Esophagus muscularis mucosa (tissue), 4 donors: ENCODE measurements at regions not wholly inside any gene's neighbourhood (a gene's known extent, or its start where the extent isn't known, plus 50 kb on each side); places are given as distances from the start of the nearest gene placed in this dataset.

Experiments used
- DNase-seq: peaks from one replicate; pipeline ENCODE4 v3.0.0-alpha.2; 2017; ENCODE audit errors: extremely low spot score
- H3K27ac ChIP-seq, 4 donors: fragments of 200-600 bp; sonication (generic); replicated peaks in 1 of 4; 1 replicate in 3 of 4; 2 replicates in 1 of 4; pipeline ENCODE4 v1.5.1; 2016 to 2019; ENCODE audit warnings: mild to moderate bottlenecking in 1 of 4
- H3K27me3 ChIP-seq, 4 donors: fragments of 200-600 bp; sonication (generic); one replicate each; pipeline versions ENCODE4 v1.5.1 to v1.6.0; 2016 to 2019
- H3K36me3 ChIP-seq, 4 donors: fragments of 200-600 bp; sonication (generic); one replicate each; pipeline ENCODE4 v1.5.1; 2016 to 2019
- H3K4me1 ChIP-seq, 4 donors: fragments of 200-600 bp; sonication (generic); one replicate each; pipeline ENCODE4 v1.5.1; 2016 to 2019
- H3K4me3 ChIP-seq, 4 donors: fragments of 200-600 bp; sonication (generic); 1 replicate in 2 of 4; 2 replicates in 2 of 4; pipeline ENCODE4 v1.5.1; 2016 to 2019; ENCODE audit warnings: mild to moderate bottlenecking in 4 of 4, moderate library complexity in 1 of 4
- H3K9me3 ChIP-seq, 4 donors: fragments of 200-600 bp; sonication (generic); 1 replicate in 3 of 4; 2 replicates in 1 of 4; pipeline ENCODE4 v1.5.1; 2016 to 2019
- CTCF ChIP-seq, 3 experiments: fragments of 200-600 bp in 2 of 3; fragments of 450-650 bp in 1 of 3; sonication (generic) in 2 of 3; IDR thresholded peaks; one replicate each; pipeline ENCODE4 v1.5.1; 2017 to 2019; ENCODE audit warnings: antibody characterized with exemption in 3 of 3, mild to moderate bottlenecking in 2 of 3, moderate library complexity in 1 of 3
- EP300 ChIP-seq: sonication (generic); formaldehyde crosslinking; IDR thresholded peaks from one replicate; pipeline ENCODE4 v1.6.1; 2017; ENCODE audit warnings: antibody characterized with exemption
- POLR2A ChIP-seq: fragments of 450-650 bp; IDR thresholded peaks from one replicate; pipeline ENCODE4 v1.6.1; 2017; ENCODE audit warnings: antibody characterized with exemption, moderate library complexity, mild to moderate bottlenecking, low read depth
- POLR2AphosphoS5 ChIP-seq, 2 donors: sonication (generic); formaldehyde crosslinking; IDR thresholded peaks; one replicate each; pipeline ENCODE4 v1.6.1; 2017; ENCODE audit warnings: antibody characterized with exemption in 2 of 2
- WGBS: methylation state at CpG from one replicate; pipeline ENCODE4 v1.1.5; 2018; 5-methylcytosine and 5-hydroxymethylcytosine counted together
- intact Hi-C: fragments of 100-400 bp; cut with DNase I; formaldehyde crosslinking; loops from one replicate; pipeline ENCODE4 v1.15.1; 2023

DNA sequence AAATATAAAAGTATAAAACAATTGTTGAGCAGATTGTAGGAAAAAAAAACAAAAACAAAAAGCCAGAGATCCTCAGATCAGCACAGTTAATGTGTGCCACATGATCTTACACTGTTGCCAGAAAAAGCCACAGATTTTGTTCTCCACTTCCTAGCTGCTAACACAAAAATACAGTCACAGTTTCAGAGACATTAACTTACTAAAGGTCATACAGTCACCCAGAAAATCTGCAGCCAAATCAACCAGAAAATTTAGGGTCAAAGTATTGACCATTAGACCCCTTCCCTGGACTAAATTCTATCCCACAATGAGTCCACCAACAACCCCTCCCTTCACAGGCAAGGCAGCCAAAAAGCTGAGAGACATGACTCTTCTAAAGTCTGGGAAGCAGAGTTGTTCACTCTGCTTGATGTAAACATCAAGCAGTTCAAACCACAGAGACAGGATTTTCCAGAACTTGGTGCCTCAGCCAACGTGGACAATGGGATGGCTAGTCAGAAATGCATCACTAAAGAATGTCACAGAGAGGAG lies 59.1 kb downstream of the SST start:
- no peak for DNase-seq
- no peaks in the 10 kb centered on the region for H3K9me3 ChIP-seq
- no peak overlapping the region for H3K27ac ChIP-seq

GRCh38 chr3:187594272-187594671 lies 75.9 kb downstream of the SST start:
- intact Hi-C loops, result no loop called here
- Histone ChIP-seq H3K4me1 (no peaks in the 10 kb centered on the region), H3K36me3 (no peaks in the 10 kb centered on the region), H3K27ac (no peak overlapping the region), H3K4me3 (no peak overlapping the region), H3K27me3 (no peaks in the 10 kb centered on the region), H3K9me3 (no peaks in the 10 kb centered on the region)
- TF ChIP-seq CTCF (IDR thresholded peaks at IDR 0.05), result no peak
- no peak for TF ChIP-seq POLR2A
- no peak for TF ChIP-seq POLR2AphosphoS5 (IDR thresholded peaks at IDR 0.05)
- DNase-seq, result peak; percentile 60
- WGBS, result 42% methylated on average over 2 of the region's 2 CpGs

More for the DNA sequence above, 59.1 kb downstream of the SST start:
- H3K27me3 ChIP-seq, result peaks cover 0 to 10% (median 0%) of the 10 kb centered on the region in 4 donors
- TF ChIP-seq POLR2A (no peak), EP300 (no peak), CTCF (IDR thresholded peaks at IDR 0.05) (no peak), POLR2AphosphoS5 (IDR thresholded peaks at IDR 0.05) (no peak)
- H3K36me3 ChIP-seq, result no peaks in the 10 kb centered on the region
- no peak overlapping the region for H3K4me3 ChIP-seq
- 0% methylated on average over 1 of the region's 1 CpG for WGBS
- H3K4me1 ChIP-seq, result peaks cover 0 to 8% (median 0%) of the 10 kb centered on the region in 4 donors
- intact Hi-C loops, result no loop called here

DNA sequence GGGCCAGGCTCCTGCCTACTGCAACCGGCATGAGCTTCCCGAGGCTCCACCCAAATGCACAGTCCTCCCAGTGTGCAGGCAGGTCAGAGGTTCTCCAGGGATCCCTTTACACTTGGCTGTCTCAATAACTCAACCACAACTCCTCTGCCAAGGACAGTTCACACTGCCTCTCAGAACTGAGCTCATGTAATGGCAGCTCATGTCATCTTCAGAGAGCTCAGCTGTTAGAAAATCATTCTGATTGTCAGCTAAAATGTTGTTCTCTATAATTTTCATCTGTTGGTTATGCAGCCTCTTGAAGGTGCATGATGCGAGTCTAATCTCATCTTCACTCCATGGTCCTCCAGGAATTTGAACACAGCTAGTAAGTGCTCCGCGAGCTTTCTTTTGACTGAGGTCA lies 76.7 kb downstream of the SST start:
- H3K27me3 ChIP-seq, result no peaks in the 10 kb centered on the region
- H3K27ac ChIP-seq, result no peak overlapping the region
- WGBS, result 77% methylated on average over 5 of the region's 5 CpGs
- no peaks in the 10 kb centered on the region for H3K4me1 ChIP-seq
- no peak for DNase-seq
- no peak overlapping the region for H3K4me3 ChIP-seq
- H3K36me3 ChIP-seq, result no peaks in the 10 kb centered on the region
- H3K9me3 ChIP-seq, result no peaks in the 10 kb centered on the region
- TF ChIP-seq EP300, result no peak
- TF ChIP-seq POLR2A, result no peak
- no peak for TF ChIP-seq CTCF (IDR thresholded peaks at IDR 0.05)
- TF ChIP-seq POLR2AphosphoS5 (IDR thresholded peaks at IDR 0.05), result no peak
- intact Hi-C loops, result no loop called here

DNA sequence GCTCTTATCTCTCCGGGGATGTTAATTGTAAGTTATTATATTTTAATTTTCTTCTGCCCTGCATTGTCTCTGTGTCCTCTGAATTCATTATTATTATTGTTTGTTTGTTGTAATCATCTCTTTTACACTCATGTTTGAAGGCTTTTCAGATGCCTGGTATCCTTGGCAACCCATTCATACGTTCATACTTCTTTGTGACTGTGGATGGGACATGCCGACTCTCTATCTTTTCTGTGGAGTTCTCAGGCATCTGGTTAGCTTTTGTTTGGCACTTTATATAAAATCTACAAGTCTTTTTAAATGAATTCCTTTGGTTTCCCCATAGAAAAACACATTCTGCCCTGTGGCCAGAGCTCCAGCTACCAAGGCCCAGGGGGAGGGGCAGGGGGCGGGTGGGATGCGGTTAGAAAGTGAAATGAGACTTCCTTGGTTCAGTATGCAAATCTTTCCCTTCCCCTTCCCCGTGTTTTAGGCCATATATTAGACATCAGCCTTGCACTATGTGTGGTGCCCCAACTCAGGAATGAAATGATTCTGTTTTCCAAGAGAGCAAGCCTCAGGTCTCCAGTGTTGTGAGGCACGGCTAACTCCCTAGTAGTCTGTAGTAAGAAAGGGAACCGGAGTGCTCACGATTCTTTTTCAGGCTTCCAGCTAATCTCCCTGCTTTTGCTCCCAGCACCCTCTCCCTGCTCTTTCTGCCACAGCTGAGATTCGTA lies 79.2 kb downstream of the SST start:
- WGBS, result 49% methylated on average over 10 of the region's 10 CpGs
- H3K4me1 ChIP-seq, result no peaks in the 10 kb centered on the region
- H3K27me3 ChIP-seq, result no peaks in the 10 kb centered on the region
- no peak overlapping the region for H3K4me3 ChIP-seq
- no peak for DNase-seq
- no peaks in the 10 kb centered on the region for H3K9me3 ChIP-seq
- no peaks in the 10 kb centered on the region for H3K36me3 ChIP-seq
- TF ChIP-seq POLR2A (no peak), POLR2AphosphoS5 (IDR thresholded peaks at IDR 0.05) (no peak), CTCF (IDR thresholded peaks at IDR 0.05) (no peak), EP300 (no peak)
- no peak overlapping the region for H3K27ac ChIP-seq
- intact Hi-C loops, result no loop called here

DNA sequence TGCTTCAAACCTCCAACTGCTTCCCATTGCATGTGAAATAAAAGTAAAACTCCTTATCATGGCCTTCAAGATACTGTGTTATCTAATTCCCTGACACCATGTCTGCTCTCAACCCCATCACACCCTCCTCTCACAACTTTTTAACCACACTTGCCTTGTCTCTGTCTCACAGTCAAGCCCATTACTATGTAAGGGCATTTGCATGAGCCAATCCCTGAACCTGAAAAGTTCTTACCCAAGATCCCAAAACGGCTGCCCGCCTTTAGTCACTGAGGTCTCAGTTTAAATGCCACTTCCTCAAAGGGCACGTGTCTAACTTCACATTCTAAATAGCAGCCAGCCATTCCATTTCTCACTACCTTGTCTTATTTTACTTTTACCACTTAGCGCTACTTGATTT lies 83.1 kb downstream of the SST start:
- intact Hi-C loops, result no loop called here
- WGBS, result 80% methylated on average over 4 of the region's 4 CpGs

More for the DNA sequence above, 83.1 kb downstream of the SST start:
- no peaks in the 10 kb centered on the region for H3K4me1 ChIP-seq
- no peaks in the 10 kb centered on the region for H3K27me3 ChIP-seq
- no peak overlapping the region for H3K27ac ChIP-seq
- H3K4me3 ChIP-seq, result no peak overlapping the region
- H3K9me3 ChIP-seq, result no peaks in the 10 kb centered on the region
- no peak for DNase-seq
- H3K36me3 ChIP-seq, result no peaks in the 10 kb centered on the region
- TF ChIP-seq EP300 (no peak), CTCF (IDR thresholded peaks at IDR 0.05) (no peak), POLR2A (no peak), POLR2AphosphoS5 (IDR thresholded peaks at IDR 0.05) (no peak)
